Stimulated activated CD8-positive, alpha-beta memory T cell treated with anti-CD3 and anti-CD28 coated beads, Interleukin-12 subunit alpha, Interleukin-12 subunit beta, amount 100 ng/mL, for 24 hours (primary cell): ENCODE measurements at regions not wholly inside any gene's neighbourhood (a gene's known extent, or its start where the extent isn't known, plus 50 kb on each side); places are given as distances from the start of the nearest gene placed in this dataset.

Experiments used
- DNase-seq: peaks from one replicate; pipeline ENCODE4 v3.0.0-alpha.2; 2020; ENCODE audit errors: extremely low read depth

DNA sequence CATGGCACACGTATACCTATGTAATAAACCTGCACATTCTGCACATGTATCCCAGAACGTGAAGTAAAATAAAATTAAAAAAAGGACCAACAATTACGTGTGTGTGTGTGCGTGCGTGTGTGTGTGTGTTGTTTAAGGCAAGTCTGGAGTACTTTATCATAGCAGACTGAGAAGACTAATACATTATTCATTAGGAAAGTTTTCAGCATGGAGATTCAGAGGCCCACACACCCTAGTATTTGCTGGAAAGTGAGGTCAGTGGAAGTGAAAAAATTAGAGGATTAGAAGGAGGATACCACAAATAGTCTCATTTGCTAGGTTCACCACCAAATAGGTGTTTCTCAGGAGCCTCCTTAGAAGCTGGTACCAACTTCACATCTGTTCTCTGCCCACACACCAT, 457.1 kb upstream of the CPEB2 start:
- no peak for DNase-seq

DNA sequence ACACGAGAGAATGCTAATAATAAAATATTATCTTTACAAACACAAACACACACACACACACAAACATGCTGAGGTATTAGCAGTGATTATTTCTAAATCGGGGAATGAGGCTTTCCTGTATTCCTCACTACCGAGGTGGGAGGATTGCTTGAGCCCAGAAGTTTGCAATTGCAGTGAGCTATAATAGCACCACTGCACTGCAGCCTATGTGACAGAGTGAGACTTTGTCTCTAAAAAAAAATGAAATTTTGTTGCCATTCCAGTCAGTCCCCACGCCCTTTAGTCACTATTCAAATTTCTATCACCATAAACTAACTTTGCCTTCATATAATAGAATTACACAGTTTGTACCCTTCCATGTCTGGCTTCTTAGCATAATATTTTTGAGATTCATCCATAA, 456.5 kb upstream of the CPEB2 start:
- no peak for DNase-seq

DNA sequence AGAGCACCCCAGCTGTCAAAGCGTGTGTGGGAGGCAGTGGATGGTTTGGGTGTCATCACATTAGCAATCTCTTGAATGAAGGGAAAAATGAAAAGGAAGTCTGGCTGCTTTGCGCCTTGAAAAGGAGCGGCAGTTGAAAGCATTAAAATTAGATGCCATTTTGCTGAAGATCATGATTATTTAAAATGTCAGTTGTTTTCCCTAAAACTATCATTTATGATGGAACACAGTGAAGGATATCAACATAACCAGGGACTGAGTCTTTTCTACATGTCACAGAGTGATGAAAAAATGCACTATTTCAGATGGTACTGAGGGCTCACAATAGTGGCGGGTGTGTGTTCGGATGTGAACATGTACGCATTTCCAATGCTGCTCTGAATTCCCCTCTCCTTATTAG, 450.2 kb upstream of the CPEB2 start:
- DNase-seq = no peak

DNA sequence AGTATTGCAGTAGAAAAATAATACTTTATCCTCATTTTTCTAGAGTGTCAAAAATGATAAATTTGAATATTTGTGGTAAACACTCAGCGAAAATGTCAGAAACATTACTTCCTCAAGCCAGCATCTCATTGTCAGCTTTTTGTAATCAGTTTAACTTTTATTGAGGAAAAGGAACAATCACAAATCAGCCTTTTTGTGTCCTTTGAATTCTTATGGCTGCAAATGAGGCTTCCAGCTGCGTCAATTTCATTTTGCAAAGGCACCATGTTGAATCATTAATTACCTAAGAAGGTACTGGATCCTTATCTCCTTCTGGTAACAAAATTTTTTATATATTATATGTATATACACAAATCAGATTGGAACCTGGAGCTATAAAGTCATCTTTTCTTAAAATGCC, 442.6 kb upstream of the CPEB2 start:
- DNase-seq = no peak

DNA sequence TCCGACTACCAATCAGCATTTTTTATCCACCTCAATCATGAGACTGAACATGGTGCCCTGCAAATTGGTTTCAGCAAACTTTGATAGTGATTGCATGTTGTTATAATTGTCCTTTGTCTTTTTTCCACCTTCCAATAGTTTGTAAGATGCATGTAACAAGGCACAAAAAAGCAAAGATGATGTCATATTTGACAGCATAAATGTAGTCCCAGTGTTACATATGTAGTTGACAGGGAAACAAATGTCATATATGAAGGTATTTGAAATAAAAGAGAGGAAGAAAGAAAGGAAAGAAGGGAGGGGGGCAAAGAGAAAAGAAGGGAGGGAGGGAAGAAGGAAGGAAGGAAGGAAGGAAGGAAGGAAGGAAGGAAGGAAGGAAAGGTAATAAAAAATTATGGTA, 441.7 kb upstream of the CPEB2 start:
- DNase-seq = no peak

DNA sequence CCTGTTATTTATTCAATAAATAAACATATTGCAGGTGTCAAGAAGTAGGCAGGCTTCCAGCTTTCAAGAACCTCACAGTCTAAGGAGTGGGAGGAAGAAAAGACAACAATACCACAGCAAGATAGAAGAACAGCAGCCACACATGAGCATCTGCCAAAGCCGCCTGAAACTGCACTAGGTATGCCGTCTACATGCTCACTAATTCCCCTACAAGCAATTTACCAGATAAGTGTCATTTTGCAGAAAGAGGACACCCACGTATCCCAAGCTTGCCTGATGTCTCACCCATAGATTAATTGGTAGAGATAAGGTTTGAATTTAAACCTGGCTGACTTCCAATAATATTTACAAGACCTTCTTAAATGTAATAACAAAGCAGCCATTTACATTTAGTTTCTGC, 439.4 kb upstream of the CPEB2 start:
- no peak for DNase-seq

DNA sequence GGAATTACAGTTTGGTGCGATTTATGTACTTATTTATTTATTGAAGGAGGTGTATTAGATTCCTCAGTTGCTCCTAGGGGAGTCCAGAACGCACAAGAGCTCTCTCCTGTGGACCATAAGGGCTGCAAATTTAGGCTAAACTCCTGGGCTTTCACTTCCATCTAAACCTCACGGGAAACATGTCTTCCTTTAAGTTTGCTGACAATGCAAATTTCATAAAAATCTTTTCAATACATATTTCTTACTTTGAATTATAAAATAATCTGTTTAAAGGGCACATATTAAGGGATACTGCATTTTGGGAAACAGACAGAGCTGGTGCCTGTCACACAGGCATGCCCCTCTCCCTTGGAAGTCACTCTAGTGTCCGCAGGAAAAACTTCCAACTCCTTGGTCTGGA, 438.0 kb upstream of the CPEB2 start:
- no peak for DNase-seq

DNA sequence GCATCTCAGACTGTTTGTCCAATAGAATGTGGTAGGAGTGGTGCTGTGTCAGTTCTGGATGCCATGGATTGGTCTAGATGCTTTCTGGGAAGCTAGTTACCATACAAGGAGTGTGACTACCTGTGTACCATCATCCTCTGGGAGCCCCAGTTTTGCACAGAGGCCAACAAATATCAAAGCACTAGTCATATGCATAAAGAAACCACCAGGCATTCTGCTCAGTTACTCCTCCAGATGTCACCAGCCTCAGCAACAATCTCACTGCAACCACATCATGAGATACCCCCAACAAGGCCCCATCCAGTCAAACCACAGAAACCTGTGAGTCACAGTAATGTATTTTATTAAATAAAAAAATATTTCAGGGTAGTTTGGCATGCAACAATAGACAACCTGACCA, 435.8 kb upstream of the CPEB2 start:
- DNase-seq = no peak

DNA sequence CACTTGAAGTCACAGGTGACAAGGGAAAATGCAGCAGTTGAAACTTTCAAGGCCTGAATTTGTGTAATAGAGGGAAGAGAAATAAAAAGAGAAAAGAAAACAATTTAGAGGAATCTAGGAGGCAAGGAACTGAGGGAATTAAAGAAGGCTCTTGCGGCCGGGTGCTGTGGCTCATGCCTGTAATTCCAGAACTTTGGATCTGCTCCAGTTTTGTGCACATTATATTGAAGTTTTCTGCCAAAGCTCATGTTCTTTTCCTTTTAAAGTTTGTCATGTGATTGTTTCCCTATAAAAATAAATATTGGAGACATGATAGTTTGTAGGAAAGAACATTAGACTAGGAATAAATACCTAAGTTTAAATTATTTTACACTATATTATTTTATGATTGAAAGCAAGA, 433.9 kb upstream of the CPEB2 start:
- no peak for DNase-seq

DNA sequence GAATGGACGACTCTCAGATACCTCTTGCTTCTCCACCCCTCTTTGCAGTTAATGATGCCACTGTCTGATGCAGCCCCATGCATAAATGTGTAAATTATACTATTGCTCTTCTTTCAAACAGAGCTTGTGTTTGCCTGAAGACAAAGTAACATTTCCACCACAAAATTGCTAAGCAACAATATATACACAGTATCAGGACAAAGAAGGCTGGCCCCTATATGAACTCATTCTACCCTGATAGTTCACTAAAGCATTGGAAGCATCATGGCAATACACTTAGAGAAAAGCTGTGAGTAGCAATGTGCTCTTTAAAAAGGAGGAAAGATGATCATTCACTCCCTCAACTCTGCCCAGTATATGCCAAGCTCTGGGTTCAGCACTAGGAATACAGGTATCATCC, 427.0 kb upstream of the CPEB2 start:
- DNase-seq = no peak

DNA sequence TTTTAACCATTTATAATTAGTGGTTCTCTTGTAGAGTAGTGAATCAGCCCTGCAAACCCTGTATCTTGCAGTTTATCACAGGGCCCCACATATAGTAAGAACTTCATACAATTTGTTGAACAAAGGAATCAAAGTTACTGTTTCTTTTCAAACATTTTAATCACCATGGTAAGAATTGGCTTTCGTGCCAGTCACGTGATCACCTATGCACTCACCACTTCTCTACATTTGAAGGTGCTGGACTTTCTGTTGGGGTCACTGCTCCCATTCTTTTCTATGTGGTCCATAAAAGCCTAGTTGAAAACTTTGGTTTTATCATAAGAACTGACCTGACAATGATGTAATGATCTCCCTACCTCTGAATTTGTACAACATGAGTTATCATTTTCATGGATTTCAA, 426.4 kb upstream of the CPEB2 start:
- DNase-seq = no peak

DNA sequence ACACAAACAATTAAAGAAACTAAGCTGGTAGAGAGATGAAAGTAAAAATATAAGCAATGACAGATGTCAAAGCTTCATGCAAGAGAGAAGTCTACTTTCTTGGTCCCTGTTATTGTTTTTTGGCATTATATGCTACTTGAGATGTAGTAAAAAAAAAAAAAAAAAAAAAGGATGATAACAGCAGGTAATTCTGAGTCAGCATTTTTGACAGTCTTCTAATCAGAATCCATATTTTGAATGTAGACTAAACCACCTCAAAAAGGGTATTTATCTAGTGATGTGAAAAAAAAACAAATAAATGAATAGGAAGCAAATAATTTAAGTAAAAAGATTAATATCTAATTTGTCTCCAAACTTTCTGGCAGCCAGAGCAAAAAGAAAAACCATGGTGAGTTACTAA, 422.2 kb upstream of the CPEB2 start:
- DNase-seq = no peak

DNA sequence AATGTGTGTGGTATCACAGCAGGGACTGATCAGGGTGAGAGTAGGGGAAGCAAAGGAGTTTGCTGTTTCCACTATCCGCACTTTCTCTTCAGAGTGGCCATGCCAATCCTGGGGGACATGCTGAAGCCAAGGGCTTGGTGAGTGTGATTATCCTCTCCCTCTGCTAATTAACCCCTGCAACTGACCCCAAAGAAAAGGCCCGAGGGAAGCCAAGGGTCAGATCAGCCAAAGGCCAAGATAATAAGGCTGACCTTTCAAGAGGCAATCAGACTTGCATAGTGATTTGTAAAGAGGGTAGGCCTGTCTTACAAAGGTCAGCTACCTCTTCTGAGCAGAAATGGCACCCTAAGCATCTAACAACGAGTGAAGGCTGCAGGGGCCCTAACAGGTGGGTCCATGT, 420.5 kb upstream of the CPEB2 start:
- DNase-seq = no peak

DNA sequence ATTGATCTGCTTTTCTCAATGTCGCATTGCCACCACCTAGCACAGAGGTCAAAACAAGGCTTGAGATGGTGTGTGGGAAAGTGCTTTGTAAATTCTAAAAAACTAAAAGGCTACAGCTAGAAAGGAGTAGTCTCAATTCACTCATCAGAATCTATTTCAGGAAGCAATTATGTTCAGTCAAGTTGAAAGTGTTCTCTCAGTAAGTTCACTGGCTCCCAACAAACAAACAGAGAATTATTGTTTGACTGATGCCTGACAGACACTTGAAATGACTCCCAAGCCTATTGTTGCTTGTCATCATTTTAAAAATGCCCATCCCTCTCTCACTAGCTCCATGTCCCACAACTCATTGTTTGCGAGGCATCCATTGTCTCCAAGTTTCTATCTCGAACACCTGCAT, 419.6 kb upstream of the CPEB2 start:
- DNase-seq = no peak

DNA sequence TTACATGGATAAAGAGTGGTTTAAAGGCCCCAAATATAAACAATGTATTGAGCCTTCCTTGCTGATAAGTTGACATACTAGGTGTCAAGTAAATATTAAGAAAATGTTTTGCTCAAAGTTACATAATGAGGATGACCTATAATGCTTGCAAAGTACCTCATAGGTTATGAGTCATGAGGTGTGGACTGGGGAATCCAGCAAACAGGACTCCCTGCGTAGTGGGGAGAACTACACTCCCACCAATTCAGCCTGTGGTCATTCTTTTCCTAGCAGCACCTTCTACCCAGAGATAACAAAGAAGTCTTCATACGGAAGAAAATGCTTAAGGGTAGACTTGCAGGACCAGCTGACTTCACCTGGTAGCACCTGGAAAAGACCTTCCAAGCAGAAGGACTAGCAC, 418.9 kb upstream of the CPEB2 start:
- DNase-seq = no peak

DNA sequence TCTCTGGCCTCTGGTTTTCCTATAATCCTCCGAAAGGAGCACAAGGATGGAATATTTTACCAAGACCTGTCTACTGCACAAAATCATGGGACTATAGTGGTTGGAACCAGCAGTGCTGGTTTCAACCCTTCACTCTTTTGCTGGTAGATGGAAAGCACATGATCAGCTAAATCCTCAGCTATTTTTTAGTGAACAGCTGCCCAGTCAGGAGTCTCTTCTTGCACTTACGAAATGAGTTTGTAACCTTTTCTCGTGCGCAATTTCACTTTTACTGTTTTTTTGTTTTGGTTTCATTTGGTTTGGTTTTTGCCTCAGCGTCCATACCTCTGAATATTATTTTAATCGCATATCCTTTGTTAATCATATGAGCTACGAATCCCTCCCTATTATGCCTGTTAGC, 418.5 kb upstream of the CPEB2 start:
- DNase-seq = no peak

DNA sequence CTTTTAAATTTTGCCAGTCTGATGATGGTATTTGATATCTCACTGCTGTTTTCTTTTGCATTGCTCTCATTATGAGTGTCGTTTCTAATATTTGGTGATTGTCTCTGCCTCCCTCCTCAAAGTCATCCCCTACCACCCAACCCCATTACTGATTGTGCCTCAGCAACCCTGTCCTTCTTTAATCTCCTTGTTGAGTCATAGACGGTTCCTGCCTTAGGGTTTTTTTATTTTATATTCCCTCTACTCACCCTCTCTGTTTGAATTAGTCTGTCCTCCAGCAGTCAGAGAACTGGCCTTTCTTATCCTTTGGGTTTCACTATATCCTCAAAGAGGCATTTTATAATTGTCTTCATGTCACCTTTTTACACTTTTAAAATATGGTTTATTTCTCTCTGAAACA, 409.3 kb upstream of the CPEB2 start:
- DNase-seq = no peak

DNA sequence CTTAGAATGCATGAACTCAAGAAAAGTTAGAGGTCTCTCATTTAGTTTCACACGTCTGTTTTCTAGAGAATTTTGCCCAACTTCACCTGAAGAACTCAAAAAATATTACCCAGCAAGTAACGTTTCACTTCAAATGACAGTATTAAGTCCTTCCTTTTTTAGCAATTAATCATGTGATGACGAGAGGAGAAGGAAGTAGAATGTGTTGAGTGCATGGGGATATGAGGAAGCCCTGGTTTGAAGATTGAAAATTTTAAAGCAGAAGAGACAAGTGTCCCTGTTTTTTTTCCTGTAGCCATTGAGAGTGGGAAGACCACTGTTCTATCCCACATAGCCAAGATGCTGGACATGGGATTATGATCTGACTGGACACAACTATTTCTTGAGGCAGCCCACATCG, 406.3 kb upstream of the CPEB2 start:
- DNase-seq = no peak

DNA sequence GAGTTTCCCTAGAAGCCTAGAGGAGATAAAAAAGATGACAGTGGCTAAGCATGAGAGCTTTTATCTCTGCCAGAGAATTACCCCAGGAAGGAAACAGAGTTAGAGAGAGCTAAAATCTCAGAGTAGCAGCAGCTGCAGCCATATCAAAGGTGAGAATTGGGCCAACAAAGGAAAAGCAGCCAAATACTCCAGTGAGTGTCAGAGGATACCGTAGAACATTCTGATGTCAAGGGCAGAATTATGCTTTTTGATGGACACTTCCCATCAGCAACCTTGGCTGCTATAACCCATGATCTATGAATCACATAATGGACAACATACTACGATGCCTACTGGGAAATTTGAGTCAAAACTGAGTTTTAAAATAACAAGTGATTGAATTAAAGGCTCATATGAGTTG, 405.8 kb upstream of the CPEB2 start:
- DNase-seq = no peak

DNA sequence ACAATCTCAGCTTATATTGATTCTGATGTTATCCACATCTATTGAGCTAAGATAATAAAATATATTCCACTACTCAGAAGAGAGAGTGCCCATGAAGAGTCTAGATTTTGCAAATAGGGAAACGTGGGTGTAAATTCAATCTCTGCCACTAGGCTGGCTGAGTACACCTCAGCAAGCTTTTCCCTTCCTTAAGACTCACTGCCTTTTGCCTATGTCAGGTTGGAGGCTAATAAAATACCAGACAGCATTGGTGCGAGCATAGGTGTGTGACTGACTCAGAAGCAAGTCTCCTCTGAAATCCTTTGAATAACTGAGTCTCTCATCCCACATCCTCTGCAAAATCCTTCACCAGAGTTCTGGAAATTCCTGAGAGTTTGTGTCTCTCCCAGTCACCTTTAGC, 405.4 kb upstream of the CPEB2 start:
- DNase-seq = no peak

DNA sequence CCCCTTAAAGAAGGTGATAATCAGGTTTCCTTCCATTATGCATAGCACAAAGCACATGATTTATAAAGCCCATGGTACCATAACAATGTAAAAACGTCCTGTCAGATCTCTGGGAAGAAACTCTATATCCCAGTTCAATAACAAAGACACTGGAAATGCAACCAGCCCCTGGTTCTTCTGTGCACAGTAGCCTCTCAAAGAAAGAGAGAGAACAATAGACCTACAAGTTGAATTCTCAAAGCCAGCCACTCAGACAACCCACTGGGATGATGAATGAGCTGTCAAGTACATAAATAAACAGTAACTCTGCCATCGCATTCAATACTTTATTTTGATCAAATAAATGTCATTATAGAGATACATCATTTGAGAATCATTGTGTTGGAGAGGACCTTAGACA, 400.1 kb upstream of the CPEB2 start:
- DNase-seq = no peak

DNA sequence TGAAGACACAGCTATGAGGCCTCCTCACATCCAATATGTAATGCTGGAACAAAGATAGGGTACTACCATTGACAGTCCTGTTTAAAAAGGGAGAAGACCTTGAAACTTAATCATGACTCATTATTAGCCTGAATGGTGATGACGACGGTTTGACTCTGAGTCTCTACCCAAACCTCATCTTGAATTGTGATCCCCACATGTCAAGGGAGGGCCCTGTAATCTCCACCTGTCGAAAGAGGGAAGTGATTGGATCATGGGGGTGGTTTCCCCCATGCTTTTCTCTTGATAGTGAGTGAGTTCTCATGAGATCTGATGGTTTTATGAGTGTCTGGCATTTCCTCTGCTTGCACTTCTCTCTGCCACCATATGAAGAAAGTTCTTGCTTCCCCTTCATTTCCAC, 395.3 kb upstream of the CPEB2 start:
- DNase-seq = no peak

DNA sequence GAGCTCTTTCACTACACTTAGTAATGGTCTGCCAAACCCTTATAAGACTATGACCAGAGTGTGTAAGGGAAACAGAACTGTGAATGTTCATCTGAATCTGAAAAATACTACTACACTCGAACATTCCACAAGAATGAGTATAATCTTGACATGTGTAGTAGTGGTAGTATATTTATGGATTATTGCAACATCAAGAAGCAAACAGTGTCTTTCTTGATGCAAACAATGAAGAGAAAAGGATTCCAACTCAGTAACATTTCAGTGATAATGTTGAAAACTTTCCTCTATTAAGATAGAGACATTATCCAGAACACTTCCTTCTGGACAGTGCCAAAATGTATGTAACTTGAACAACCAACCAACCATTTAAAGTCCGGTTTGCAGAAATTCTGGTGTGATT, 394.7 kb upstream of the CPEB2 start:
- DNase-seq = no peak

DNA sequence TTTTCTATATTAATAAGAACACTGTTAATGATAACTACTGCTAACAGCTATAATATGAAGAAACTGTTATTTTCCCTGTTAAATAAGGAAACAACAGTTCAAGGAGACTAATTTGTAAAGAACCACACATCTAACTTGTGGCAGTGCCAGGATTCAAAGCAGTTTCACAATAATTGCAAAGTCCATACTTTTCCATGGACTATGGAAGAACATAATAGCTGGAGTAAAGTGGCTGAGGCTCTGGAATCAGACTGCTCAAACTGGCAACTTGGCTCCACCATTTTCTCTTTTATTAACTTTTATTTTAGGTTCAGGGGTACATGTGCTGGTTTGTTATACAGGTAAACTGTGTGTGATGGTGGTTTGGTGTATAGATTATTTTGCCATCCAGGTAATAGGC, 393.7 kb upstream of the CPEB2 start:
- DNase-seq = no peak

DNA sequence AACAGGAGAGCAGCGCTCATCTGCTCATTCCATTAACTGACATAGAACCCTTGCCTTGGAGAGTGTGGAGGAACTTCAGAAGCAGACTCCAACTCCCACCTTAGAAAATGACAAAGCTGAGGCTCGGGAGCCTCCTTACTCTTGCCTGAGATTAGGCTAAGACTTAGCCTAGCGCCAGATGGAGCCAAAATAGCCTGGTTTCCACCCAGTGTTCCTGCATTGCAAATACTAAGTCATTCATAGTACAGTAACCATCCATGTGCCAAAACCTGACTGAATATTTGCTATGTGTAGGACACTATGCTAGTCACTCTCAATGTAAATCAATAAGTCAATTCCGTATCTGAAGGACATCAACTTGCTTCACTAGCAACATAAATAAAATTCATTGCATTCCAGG, 387.4 kb upstream of the CPEB2 start:
- no peak for DNase-seq
